ENCODE measurements at regions not wholly inside any gene's neighbourhood (a gene's known extent, or its start where the extent isn't known, plus 50 kb on each side); places are given as distances from the start of the nearest gene placed in this dataset.

GRCh38 chr5:174491265-174491664, 233.1 kb upstream of the MSX2 start:
- Histone ChIP-seq H3K4me1 (ENCODE audit: control insufficient read depth in 4 of 4, insufficient read depth in 4 of 4, low read length in 3 of 4) (no peaks in the 10 kb centered on the region), H3K27me3 (ENCODE audit: control insufficient read depth in 4 of 4, insufficient read depth in 4 of 4, low read length in 3 of 4) (peaks cover 0 to 3% (median 0%) of the 10 kb centered on the region in 4 donors), H3K27ac (ENCODE audit: low read depth in 1 of 2, low read length in 2 of 2) (no peak overlapping the region), H3K4me3 (ENCODE audit: low read depth in 1 of 3, low read length in 3 of 3) (no peak overlapping the region), H3K9me3 (ENCODE audit: control insufficient read depth in 4 of 4, low read length in 3 of 4) (peaks cover 0 to 4% (median 0%) of the 10 kb centered on the region in 4 donors), H3K9ac (ENCODE audit: low read depth in 1 of 2, low read length in 2 of 2) (no peak overlapping the region), H3K36me3 (ENCODE audit: control insufficient read depth in 4 of 4, insufficient read depth in 3 of 4, low read depth in 1 of 4, low read length in 3 of 4) (no peaks in the 10 kb centered on the region)
- 68% methylated on average over 5 of the region's 5 CpGs for WGBS
- no peak for DNase-seq (ENCODE audit: low spot score)
- TF ChIP-seq, protein P1, sequence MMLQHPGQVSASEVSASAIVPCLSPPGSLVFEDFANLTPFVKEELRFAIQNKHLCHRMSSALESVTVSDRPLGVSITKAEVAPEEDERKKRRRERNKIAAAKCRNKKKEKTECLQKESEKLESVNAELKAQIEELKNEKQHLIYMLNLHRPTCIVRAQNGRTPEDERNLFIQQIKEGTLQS (IDR thresholded peaks at IDR 0.05) = no peak
- TF ChIP-seq HNF4A (conservative IDR thresholded peaks at IDR 0.05) (no peak), SP1 (IDR thresholded peaks at IDR 0.05) (no peak), FOXA1 (IDR thresholded peaks at IDR 0.05) (no peak), HNF4G (IDR thresholded peaks at IDR 0.05) (no peak), RXRA (IDR thresholded peaks at IDR 0.05) (no peak), REST (IDR thresholded peaks at IDR 0.05) (no peak), JUND (IDR thresholded peaks at IDR 0.05) (no peak), RAD21 (IDR thresholded peaks at IDR 0.05) (no peak), MAX (IDR thresholded peaks at IDR 0.05) (no peak), GABPA (IDR thresholded peaks at IDR 0.05 in 1 of 2, conservative IDR thresholded peaks at IDR 0.05 in 1 of 2) (no peak)

- no peak for DNase-seq (ENCODE audit: low spot score)
- Histone ChIP-seq H3K9ac (ENCODE audit: low read depth in 1 of 2, low read length in 2 of 2) (no peak overlapping the region), H3K36me3 (ENCODE audit: control insufficient read depth in 4 of 4, insufficient read depth in 3 of 4, low read depth in 1 of 4, low read length in 3 of 4) (no peaks in the 10 kb centered on the region), H3K4me3 (ENCODE audit: low read depth in 1 of 3, low read length in 3 of 3) (no peak overlapping the region), H3K27me3 (ENCODE audit: control insufficient read depth in 4 of 4, insufficient read depth in 4 of 4, low read length in 3 of 4) (peaks cover 0 to 3% (median 0%) of the 10 kb centered on the region in 4 donors), H3K27ac (ENCODE audit: low read depth in 1 of 2, low read length in 2 of 2) (no peak overlapping the region), H3K4me1 (ENCODE audit: control insufficient read depth in 4 of 4, insufficient read depth in 4 of 4, low read length in 3 of 4) (no peaks in the 10 kb centered on the region), H3K9me3 (ENCODE audit: control insufficient read depth in 4 of 4, low read length in 3 of 4) (peaks cover 0 to 4% (median 0%) of the 10 kb centered on the region in 4 donors)
- TF ChIP-seq GABPA (IDR thresholded peaks at IDR 0.05 in 1 of 2, conservative IDR thresholded peaks at IDR 0.05 in 1 of 2) (no peak), TAF1 (conservative IDR thresholded peaks at IDR 0.05) (no peak), RAD21 (IDR thresholded peaks at IDR 0.05) (no peak), EGR1 (IDR thresholded peaks at IDR 0.05; ENCODE audit: low read depth in 2 of 2) (no peak), NR2F2 (IDR thresholded peaks at IDR 0.05) (no peak), RXRA (IDR thresholded peaks at IDR 0.05) (no peak), JUND (IDR thresholded peaks at IDR 0.05) (no peak), YY1 (IDR thresholded peaks at IDR 0.05) (no peak), HNF4G (IDR thresholded peaks at IDR 0.05) (no peak), HNF4A (conservative IDR thresholded peaks at IDR 0.05) (no peak), ZBTB33 (IDR thresholded peaks at IDR 0.05) (no peak), FOXA1 (IDR thresholded peaks at IDR 0.05) (no peak)
- TF ChIP-seq, protein P2, sequence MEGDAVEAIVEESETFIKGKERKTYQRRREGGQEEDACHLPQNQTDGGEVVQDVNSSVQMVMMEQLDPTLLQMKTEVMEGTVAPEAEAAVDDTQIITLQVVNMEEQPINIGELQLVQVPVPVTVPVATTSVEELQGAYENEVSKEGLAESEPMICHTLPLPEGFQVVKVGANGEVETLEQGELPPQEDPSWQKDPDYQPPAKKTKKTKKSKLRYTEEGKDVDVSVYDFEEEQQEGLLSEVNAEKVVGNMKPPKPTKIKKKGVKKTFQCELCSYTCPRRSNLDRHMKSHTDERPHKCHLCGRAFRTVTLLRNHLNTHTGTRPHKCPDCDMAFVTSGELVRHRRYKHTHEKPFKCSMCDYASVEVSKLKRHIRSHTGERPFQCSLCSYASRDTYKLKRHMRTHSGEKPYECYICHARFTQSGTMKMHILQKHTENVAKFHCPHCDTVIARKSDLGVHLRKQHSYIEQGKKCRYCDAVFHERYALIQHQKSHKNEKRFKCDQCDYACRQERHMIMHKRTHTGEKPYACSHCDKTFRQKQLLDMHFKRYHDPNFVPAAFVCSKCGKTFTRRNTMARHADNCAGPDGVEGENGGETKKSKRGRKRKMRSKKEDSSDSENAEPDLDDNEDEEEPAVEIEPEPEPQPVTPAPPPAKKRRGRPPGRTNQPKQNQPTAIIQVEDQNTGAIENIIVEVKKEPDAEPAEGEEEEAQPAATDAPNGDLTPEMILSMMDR (IDR thresholded peaks at IDR 0.05; ENCODE audit: low read depth, low read length, missing input control) = no peak
- TF ChIP-seq, protein P1 (IDR thresholded peaks at IDR 0.05) = no peak
- WGBS = 59% methylated on average over 4 of the region's 4 CpGs
These were observed 232.5 kb upstream of the MSX2 start for GRCh38 chr5:174491761-174492350.
